ENCODE measurements at regions not wholly inside any gene's neighbourhood (a gene's known extent, or its start where the extent isn't known, plus 50 kb on each side); places are given as distances from the start of the nearest gene placed in this dataset.

GRCh38 chr10:71136036-71136721, 76.2 kb upstream of the UNC5B start:
- no peak for DNase-seq
- Histone ChIP-seq H2AFZ (no peak overlapping the region), H3K27me3 (ENCODE audit: insufficient read depth, low read depth) (peaks cover 57% of the 10 kb centered on the region), H3F3A (ENCODE audit: insufficient read depth, low read depth) (no peaks in the 10 kb centered on the region), H3K9me2 (ENCODE audit: insufficient read depth) (no peaks in the 10 kb centered on the region), H3K4me3 (no peak overlapping the region), H3K9me3 (ENCODE audit: insufficient read depth, low read depth) (no peaks in the 10 kb centered on the region), H3K4me2 (no peak overlapping the region), H4K20me1 (ENCODE audit: insufficient read depth) (no peaks in the 10 kb centered on the region), H3K27ac (no peak overlapping the region), H3K36me3 (ENCODE audit: low read depth) (no peaks in the 10 kb centered on the region), H3K4me1 (replicated peaks; ENCODE audit: insufficient read depth) (no peaks in the 10 kb centered on the region), H3K79me2 (ENCODE audit: low read depth) (no peaks in the 10 kb centered on the region)
- intact Hi-C loops (cut with micrococcal nuclease; ENCODE audit: unreplicated experiment), result no loop called here
- TF ChIP-seq, protein P1, sequence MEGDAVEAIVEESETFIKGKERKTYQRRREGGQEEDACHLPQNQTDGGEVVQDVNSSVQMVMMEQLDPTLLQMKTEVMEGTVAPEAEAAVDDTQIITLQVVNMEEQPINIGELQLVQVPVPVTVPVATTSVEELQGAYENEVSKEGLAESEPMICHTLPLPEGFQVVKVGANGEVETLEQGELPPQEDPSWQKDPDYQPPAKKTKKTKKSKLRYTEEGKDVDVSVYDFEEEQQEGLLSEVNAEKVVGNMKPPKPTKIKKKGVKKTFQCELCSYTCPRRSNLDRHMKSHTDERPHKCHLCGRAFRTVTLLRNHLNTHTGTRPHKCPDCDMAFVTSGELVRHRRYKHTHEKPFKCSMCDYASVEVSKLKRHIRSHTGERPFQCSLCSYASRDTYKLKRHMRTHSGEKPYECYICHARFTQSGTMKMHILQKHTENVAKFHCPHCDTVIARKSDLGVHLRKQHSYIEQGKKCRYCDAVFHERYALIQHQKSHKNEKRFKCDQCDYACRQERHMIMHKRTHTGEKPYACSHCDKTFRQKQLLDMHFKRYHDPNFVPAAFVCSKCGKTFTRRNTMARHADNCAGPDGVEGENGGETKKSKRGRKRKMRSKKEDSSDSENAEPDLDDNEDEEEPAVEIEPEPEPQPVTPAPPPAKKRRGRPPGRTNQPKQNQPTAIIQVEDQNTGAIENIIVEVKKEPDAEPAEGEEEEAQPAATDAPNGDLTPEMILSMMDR (conservative IDR thresholded peaks at IDR 0.05), result no peak
- no peak for TF ChIP-seq EZH2 (IDR thresholded peaks at IDR 0.05; ENCODE audit: low read depth)
- no TSS peak for BruUV-seq (replicated peaks)
- CTCF ChIA-PET, result no interaction called here
- POLR2A ChIA-PET (ENCODE audit: unreplicated experiment), result no interaction called here

DNA sequence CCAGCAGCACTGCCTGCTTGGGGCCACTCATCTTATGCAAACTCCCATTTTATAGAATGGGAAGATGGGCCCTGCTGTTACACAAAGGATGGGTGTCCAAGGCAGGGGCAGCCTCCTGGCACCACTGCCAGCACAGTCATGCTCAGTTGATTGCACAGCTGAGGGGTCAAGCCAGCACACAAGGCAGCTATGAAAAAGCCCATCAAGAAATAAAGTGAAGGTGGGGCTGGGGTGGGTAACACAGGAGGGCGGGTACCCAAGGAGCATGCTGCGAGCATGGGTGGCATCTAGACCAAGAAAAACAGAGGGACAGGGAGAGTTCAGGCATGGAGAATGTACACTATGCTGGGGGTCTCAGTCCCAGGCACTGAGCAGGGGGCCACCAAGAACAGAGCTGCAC, 74.7 kb upstream of the UNC5B start:
- ChIA-PET POLR2A (ENCODE audit: unreplicated experiment) (no interaction called here), CTCF (no interaction called here)
- Histone ChIP-seq H3K27me3 (ENCODE audit: insufficient read depth, low read depth) (peaks cover 61% of the 10 kb centered on the region), H3K79me2 (ENCODE audit: low read depth) (no peaks in the 10 kb centered on the region), H3K36me3 (ENCODE audit: low read depth) (no peaks in the 10 kb centered on the region), H4K20me1 (ENCODE audit: insufficient read depth) (no peaks in the 10 kb centered on the region), H3K9me2 (ENCODE audit: insufficient read depth) (no peaks in the 10 kb centered on the region), H3K4me2 (no peak overlapping the region), H3F3A (ENCODE audit: insufficient read depth, low read depth) (no peaks in the 10 kb centered on the region), H3K4me1 (replicated peaks; ENCODE audit: insufficient read depth) (no peaks in the 10 kb centered on the region), H2AFZ (no peak overlapping the region), H3K4me3 (no peak overlapping the region), H3K27ac (no peak overlapping the region), H3K9me3 (ENCODE audit: insufficient read depth, low read depth) (no peaks in the 10 kb centered on the region)
- no peak for DNase-seq
- intact Hi-C loops (cut with micrococcal nuclease; ENCODE audit: unreplicated experiment), result no loop called here
- no peak for TF ChIP-seq EZH2 (IDR thresholded peaks at IDR 0.05; ENCODE audit: low read depth)
- TF ChIP-seq, protein P1 (conservative IDR thresholded peaks at IDR 0.05), result no peak
- no TSS peak for BruUV-seq (replicated peaks)

DNA sequence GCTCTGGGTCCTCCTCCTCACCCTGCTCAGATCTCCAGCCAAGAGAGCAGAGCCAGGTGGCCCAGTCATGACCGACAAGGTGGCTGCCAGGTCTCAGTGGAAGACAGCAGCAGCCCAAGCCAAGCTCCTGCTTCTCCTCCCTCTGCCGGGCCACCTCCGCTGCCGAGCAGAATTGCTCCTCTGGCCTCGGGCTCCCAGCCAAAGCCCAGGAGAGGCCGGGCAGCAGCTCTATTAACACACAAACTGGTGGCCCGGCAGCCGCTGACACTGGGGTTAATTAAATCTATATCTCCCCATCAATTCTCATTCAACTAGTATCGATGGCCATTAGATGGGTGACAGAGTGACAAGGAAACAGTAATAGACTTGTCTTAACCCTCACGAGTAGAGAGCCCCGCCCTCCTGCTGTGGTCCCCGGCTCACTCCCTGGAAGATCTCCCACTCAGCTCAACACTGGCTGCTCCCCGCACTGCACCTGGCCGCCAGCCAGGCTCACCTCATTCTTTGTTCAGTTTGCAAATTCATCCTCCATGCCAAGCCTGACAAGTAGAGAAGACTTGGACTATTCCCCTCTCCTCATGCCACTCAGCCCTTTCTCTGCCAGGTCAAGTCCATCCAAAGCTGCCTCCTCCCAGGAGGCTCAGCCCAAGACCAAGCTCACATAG, 74.1 kb upstream of the UNC5B start:
- H3K27ac ChIP-seq, result no peak overlapping the region
- H3K36me3 ChIP-seq (ENCODE audit: low read depth), result no peaks in the 10 kb centered on the region
- no peak overlapping the region for H2AFZ ChIP-seq
- no peaks in the 10 kb centered on the region for H3K9me3 ChIP-seq (ENCODE audit: insufficient read depth, low read depth)
- no TSS peak for BruUV-seq (replicated peaks)
- no peaks in the 10 kb centered on the region for H3F3A ChIP-seq (ENCODE audit: insufficient read depth, low read depth)
- no peak for DNase-seq
- no peaks in the 10 kb centered on the region for H3K79me2 ChIP-seq (ENCODE audit: low read depth)
- H3K27me3 ChIP-seq (ENCODE audit: insufficient read depth, low read depth), result peaks cover 67% of the 10 kb centered on the region
- POLR2A ChIA-PET (ENCODE audit: unreplicated experiment), result no interaction called here
- CTCF ChIA-PET, result no interaction called here
- no peaks in the 10 kb centered on the region for H3K4me1 ChIP-seq (replicated peaks; ENCODE audit: insufficient read depth)
- no peak overlapping the region for H3K4me3 ChIP-seq
- no peaks in the 10 kb centered on the region for H4K20me1 ChIP-seq (ENCODE audit: insufficient read depth)
- no peaks in the 10 kb centered on the region for H3K9me2 ChIP-seq (ENCODE audit: insufficient read depth)
- TF ChIP-seq, protein P1 (conservative IDR thresholded peaks at IDR 0.05), result no peak
- no peak for TF ChIP-seq EZH2 (IDR thresholded peaks at IDR 0.05; ENCODE audit: low read depth)
- no peak overlapping the region for H3K4me2 ChIP-seq
- intact Hi-C loops (cut with micrococcal nuclease; ENCODE audit: unreplicated experiment), result no loop called here
